ENCODE measurements at regions not wholly inside any gene's neighbourhood (a gene's known extent, or its start where the extent isn't known, plus 50 kb on each side); places are given as distances from the start of the nearest gene placed in this dataset.

DNA sequence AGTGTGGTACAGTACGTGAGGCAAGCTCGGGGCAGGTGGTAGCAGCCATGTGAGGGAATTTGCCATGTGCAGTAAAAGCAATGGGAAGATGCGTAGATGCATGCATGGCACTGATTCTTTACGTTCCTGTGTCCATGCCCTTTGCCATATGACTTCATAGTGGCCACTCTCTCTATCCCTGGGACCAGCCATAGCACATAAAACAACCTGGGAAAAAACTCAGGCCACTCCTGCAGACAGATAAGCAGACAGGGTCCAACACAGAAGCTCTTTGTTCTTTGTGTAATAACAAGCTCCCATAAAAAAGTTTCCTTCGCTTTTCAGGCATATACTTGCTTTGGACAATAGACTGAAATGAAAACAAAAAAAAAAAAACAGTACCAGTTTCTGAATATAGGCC lies 622.4 kb upstream of the POM121L12 start:
- TF ChIP-seq, protein P1, sequence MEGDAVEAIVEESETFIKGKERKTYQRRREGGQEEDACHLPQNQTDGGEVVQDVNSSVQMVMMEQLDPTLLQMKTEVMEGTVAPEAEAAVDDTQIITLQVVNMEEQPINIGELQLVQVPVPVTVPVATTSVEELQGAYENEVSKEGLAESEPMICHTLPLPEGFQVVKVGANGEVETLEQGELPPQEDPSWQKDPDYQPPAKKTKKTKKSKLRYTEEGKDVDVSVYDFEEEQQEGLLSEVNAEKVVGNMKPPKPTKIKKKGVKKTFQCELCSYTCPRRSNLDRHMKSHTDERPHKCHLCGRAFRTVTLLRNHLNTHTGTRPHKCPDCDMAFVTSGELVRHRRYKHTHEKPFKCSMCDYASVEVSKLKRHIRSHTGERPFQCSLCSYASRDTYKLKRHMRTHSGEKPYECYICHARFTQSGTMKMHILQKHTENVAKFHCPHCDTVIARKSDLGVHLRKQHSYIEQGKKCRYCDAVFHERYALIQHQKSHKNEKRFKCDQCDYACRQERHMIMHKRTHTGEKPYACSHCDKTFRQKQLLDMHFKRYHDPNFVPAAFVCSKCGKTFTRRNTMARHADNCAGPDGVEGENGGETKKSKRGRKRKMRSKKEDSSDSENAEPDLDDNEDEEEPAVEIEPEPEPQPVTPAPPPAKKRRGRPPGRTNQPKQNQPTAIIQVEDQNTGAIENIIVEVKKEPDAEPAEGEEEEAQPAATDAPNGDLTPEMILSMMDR (conservative IDR thresholded peaks at IDR 0.05): no peak
- no peak for TF ChIP-seq EZH2 (IDR thresholded peaks at IDR 0.05; ENCODE audit: low read depth)
